Nephron (organoid): ENCODE measurements at regions not wholly inside any gene's neighbourhood (a gene's known extent, or its start where the extent isn't known, plus 50 kb on each side); places are given as distances from the start of the nearest gene placed in this dataset.

ENCODE experiments used
- H3K27ac Mint-ChIP-seq, 3 experiments: 2 replicates each; pipeline ENCODE4 v1.8.0; 2020; ENCODE audit warnings: mixed read lengths in 3 of 3, mild to moderate bottlenecking in 2 of 3, moderate library complexity in 1 of 3
- H3K27me3 Mint-ChIP-seq: 2 replicates; pipeline ENCODE4 v1.8.0; 2021; ENCODE audit warnings: low read depth, mild to moderate bottlenecking, moderate library complexity, mixed read lengths
- H3K36me3 Mint-ChIP-seq: 2 replicates; pipeline ENCODE4 v1.8.0; 2020; ENCODE audit warnings: low read depth, mixed read lengths
- H3K4me1 Mint-ChIP-seq: 2 replicates; pipeline ENCODE4 v1.8.0; 2020; ENCODE audit warnings: mixed read lengths
- H3K4me3 Mint-ChIP-seq, 3 experiments: 2 replicates each; pipeline ENCODE4 v1.8.0; 2020; ENCODE audit warnings: mild to moderate bottlenecking in 3 of 3, mixed read lengths in 3 of 3, moderate library complexity in 2 of 3
- H3K9me3 Mint-ChIP-seq: 2 replicates; pipeline ENCODE4 v1.8.0; 2020; ENCODE audit warnings: mixed read lengths
- TF ChIP-seq, protein P1 (sequence below), 3 experiments: fragments of 200-600 bp; sonication (generic); IDR thresholded peaks; one replicate each; pipeline ENCODE4 v1.5.0; 2021; ENCODE audit warnings: antibody characterized with exemption in 3 of 3; ENCODE audit not compliant: unreplicated experiment in 3 of 3

DNA sequence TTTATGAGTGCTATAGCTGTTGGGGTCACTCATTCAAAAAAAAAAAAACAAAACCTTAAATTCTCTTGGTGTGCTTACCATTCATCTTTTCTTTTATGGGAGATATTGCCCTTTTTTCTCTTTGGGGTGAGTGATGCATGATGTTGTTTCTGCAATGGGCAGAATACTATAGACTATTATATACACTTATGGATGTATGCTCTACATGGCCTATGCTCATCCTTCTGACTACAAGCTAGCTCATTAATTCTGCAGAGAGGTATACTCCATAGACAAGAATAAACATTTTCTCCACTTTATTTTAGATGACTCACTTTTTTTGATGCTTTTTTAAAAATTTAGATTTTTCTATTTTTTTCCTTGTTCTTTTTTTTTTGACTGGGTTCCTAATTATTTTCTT is 160.3 kb upstream of the ANK2 start:
- TF ChIP-seq, protein P1, sequence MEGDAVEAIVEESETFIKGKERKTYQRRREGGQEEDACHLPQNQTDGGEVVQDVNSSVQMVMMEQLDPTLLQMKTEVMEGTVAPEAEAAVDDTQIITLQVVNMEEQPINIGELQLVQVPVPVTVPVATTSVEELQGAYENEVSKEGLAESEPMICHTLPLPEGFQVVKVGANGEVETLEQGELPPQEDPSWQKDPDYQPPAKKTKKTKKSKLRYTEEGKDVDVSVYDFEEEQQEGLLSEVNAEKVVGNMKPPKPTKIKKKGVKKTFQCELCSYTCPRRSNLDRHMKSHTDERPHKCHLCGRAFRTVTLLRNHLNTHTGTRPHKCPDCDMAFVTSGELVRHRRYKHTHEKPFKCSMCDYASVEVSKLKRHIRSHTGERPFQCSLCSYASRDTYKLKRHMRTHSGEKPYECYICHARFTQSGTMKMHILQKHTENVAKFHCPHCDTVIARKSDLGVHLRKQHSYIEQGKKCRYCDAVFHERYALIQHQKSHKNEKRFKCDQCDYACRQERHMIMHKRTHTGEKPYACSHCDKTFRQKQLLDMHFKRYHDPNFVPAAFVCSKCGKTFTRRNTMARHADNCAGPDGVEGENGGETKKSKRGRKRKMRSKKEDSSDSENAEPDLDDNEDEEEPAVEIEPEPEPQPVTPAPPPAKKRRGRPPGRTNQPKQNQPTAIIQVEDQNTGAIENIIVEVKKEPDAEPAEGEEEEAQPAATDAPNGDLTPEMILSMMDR (IDR thresholded peaks at IDR 0.05; ENCODE audit: unreplicated experiment in 3 of 3): no peak
- H3K36me3 Mint-ChIP-seq: no peaks in the 10 kb centered on the region
- H3K27ac Mint-ChIP-seq: peak overlapping the region; percentile 93 to 97 (median 95)
- H3K4me1 Mint-ChIP-seq: peaks cover 45% of the 10 kb centered on the region
- H3K4me3 Mint-ChIP-seq: peak overlapping the region; percentile 1 to 78 (median 56)
- H3K27me3 Mint-ChIP-seq: no peaks in the 10 kb centered on the region
- H3K9me3 Mint-ChIP-seq: no peaks in the 10 kb centered on the region

DNA sequence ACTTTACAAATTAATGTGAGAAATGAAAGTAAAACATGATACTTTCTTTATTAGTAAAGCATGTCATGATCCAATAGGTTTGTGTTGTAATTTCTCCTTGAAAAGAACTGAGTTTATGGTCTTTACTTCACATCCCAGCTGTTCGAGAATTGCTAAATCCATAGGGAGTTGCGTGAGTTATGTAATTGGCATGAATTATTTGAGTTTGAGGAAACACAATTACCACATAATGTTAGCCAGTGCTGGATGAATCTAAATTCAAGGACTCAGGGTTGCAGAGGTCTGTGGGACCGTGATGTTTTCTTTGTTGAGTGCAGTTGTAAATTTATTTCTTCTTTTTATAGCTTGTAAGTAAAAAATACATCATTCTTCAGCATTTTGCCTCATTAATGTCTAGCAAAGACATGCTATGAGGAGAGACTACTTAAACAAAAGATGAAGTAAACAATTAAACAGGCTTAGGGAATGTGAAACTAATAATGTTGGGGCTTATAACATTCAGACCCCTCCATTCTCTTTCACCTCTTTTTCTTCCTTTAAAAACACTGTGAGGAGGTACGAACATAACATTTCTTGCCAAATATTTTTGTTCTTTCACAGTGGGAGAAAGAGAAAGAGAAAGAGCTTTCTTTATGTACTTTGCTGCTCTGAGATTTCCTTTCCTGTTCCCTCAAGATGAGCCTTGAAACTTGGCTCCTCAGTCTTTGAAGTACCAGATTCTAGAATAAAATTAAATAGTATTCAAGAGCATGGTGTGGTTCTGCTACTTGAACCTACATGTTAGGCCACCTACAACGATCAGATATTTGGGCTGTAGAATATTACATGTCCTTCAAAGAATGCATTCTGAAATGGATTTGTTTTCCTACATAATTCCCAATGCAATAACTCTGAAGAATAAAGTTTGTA is 159.6 kb upstream of the ANK2 start:
- Mint-ChIP-seq H3K9me3 (no peaks in the 10 kb centered on the region), H3K4me1 (peaks cover 38% of the 10 kb centered on the region), H3K27me3 (no peaks in the 10 kb centered on the region), H3K4me3 (peak overlapping the region; percentile 1 to 78 (median 56)), H3K36me3 (no peaks in the 10 kb centered on the region), H3K27ac (peak overlapping the region; percentile 93 to 97 (median 95))
- TF ChIP-seq, protein P1 (IDR thresholded peaks at IDR 0.05; ENCODE audit: unreplicated experiment in 3 of 3): no peak

DNA sequence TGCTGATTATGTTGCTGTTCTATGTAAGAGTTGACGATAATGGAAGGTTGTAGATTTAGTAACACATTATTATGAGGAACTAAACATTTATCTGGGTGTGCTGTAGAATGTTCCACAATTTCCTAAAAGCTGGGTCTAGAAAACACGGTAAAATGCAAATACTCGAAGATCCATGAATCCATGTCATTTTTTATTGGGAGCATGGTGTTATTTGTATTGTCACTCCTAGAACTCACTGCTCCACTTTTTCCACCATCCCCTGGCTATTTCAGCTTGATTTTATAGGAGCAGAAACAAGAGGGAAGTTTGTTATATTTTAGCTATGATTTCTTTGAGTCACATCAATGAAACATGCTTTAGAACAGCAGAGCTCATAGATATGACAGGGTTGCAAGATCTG is 155.0 kb upstream of the ANK2 start:
- Mint-ChIP-seq H3K27me3 (no peaks in the 10 kb centered on the region), H3K4me1 (peaks cover 34% of the 10 kb centered on the region), H3K4me3 (no peak overlapping the region), H3K27ac (peak overlapping the region; percentile 87 to 98 (median 98)), H3K9me3 (no peaks in the 10 kb centered on the region), H3K36me3 (no peaks in the 10 kb centered on the region)
- TF ChIP-seq, protein P1 (IDR thresholded peaks at IDR 0.05; ENCODE audit: unreplicated experiment in 3 of 3): no peak

DNA sequence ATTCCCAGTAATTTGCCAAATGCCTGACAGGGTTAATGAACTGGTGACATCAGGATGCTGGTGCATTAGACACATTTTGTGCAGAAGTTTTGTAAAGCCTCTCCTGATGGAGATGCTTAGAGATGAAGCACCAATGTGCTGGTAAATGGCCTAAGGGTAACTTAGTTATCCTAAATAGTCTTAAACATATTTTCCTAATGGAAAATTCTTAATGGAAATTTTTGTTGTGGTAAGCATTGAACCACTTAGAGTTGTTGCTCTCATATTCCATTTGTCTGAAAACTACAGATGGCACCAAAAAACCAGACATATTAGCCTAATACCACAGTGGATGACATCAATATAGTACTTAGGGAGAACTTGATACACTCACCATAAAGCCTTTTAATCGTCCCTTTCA is 154.5 kb upstream of the ANK2 start:
- Mint-ChIP-seq H3K27me3 (no peaks in the 10 kb centered on the region), H3K27ac (peak overlapping the region; percentile 97 to 98 (median 98)), H3K4me3 (no peak overlapping the region), H3K36me3 (no peaks in the 10 kb centered on the region), H3K4me1 (peaks cover 33% of the 10 kb centered on the region), H3K9me3 (no peaks in the 10 kb centered on the region)
- TF ChIP-seq, protein P1 (IDR thresholded peaks at IDR 0.05; ENCODE audit: unreplicated experiment in 3 of 3): no peak

DNA sequence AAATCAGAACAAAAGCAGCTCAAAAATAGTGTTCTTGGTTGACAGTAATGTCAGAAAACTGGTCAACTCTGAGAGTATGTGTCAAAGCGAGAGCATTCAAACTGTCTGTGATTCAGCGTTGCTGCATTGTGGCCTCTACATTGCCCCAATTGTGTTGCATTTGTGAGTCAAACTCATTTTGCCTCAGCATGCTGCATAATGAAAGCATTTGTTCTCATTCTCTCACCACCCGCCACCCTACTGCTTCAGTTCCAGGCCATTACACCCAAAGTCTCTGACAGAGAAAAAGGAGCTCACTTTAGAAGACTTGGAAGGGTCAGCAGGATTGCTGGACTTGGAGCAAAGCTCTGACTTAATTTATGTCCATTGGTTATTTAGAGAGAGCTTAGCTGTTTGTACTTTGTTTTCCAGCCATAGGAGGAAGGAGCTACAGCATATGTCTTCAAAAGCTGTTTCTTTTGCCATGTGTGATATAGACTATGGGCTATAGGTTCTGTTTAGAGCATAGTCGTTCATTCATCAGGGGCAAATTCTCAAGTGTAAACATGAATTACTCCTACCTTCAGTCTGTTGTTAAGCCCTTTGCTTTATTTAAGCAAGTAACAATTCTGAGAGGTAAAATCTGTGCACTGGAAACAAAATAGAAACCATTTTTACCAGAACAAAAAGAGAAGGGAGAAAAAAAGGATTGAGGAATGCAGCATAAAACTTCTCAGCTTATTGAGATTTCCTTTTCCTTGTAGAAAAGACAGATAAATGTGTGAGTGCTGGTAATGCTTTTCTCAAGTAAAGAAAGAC is 153.4 kb upstream of the ANK2 start:
- no peaks in the 10 kb centered on the region for H3K9me3 Mint-ChIP-seq
- no peaks in the 10 kb centered on the region for H3K27me3 Mint-ChIP-seq
- H3K36me3 Mint-ChIP-seq: no peaks in the 10 kb centered on the region
- H3K4me1 Mint-ChIP-seq: peaks cover 30% of the 10 kb centered on the region
- peak overlapping the region; percentile 97 to 98 (median 98) for H3K27ac Mint-ChIP-seq
- TF ChIP-seq, protein P1 (IDR thresholded peaks at IDR 0.05; ENCODE audit: unreplicated experiment in 3 of 3): no peak
- H3K4me3 Mint-ChIP-seq: peak overlapping the region; percentile 18 to 47 (median 36)
